ENCODE measurements at regions not wholly inside any gene's neighbourhood (a gene's known extent, or its start where the extent isn't known, plus 50 kb on each side); places are given as distances from the start of the nearest gene placed in this dataset.

GRCh38 chr21:29423099-29423870 is 124.6 kb downstream of the BACH1 start:
- TF ChIP-seq, protein P1, sequence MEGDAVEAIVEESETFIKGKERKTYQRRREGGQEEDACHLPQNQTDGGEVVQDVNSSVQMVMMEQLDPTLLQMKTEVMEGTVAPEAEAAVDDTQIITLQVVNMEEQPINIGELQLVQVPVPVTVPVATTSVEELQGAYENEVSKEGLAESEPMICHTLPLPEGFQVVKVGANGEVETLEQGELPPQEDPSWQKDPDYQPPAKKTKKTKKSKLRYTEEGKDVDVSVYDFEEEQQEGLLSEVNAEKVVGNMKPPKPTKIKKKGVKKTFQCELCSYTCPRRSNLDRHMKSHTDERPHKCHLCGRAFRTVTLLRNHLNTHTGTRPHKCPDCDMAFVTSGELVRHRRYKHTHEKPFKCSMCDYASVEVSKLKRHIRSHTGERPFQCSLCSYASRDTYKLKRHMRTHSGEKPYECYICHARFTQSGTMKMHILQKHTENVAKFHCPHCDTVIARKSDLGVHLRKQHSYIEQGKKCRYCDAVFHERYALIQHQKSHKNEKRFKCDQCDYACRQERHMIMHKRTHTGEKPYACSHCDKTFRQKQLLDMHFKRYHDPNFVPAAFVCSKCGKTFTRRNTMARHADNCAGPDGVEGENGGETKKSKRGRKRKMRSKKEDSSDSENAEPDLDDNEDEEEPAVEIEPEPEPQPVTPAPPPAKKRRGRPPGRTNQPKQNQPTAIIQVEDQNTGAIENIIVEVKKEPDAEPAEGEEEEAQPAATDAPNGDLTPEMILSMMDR (IDR thresholded peaks at IDR 0.05), result no peak
- TF ChIP-seq, protein P2, sequence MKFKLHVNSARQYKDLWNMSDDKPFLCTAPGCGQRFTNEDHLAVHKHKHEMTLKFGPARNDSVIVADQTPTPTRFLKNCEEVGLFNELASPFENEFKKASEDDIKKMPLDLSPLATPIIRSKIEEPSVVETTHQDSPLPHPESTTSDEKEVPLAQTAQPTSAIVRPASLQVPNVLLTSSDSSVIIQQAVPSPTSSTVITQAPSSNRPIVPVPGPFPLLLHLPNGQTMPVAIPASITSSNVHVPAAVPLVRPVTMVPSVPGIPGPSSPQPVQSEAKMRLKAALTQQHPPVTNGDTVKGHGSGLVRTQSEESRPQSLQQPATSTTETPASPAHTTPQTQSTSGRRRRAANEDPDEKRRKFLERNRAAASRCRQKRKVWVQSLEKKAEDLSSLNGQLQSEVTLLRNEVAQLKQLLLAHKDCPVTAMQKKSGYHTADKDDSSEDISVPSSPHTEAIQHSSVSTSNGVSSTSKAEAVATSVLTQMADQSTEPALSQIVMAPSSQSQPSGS (CRISPR knock-in tag; IDR thresholded peaks at IDR 0.05; ENCODE audit: borderline replicate concordance, low read depth), result no peak
- TF ChIP-seq RELA (CRISPR knock-in tag; IDR thresholded peaks at IDR 0.05; ENCODE audit: borderline replicate concordance) (no peak), ZNF232 (CRISPR knock-in tag; IDR thresholded peaks at IDR 0.05) (no peak), MAX (CRISPR knock-in tag; IDR thresholded peaks at IDR 0.05) (no peak), ETV6 (CRISPR knock-in tag; IDR thresholded peaks at IDR 0.05) (no peak), ZNF281 (CRISPR knock-in tag; IDR thresholded peaks at IDR 0.05) (no peak)
- TF ChIP-seq, protein P3, sequence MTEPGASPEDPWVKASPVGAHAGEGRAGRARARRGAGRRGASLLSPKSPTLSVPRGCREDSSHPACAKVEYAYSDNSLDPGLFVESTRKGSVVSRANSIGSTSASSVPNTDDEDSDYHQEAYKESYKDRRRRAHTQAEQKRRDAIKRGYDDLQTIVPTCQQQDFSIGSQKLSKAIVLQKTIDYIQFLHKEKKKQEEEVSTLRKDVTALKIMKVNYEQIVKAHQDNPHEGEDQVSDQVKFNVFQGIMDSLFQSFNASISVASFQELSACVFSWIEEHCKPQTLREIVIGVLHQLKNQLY (CRISPR knock-in tag; IDR thresholded peaks at IDR 0.05), result no peak
- TF ChIP-seq, protein P4, sequence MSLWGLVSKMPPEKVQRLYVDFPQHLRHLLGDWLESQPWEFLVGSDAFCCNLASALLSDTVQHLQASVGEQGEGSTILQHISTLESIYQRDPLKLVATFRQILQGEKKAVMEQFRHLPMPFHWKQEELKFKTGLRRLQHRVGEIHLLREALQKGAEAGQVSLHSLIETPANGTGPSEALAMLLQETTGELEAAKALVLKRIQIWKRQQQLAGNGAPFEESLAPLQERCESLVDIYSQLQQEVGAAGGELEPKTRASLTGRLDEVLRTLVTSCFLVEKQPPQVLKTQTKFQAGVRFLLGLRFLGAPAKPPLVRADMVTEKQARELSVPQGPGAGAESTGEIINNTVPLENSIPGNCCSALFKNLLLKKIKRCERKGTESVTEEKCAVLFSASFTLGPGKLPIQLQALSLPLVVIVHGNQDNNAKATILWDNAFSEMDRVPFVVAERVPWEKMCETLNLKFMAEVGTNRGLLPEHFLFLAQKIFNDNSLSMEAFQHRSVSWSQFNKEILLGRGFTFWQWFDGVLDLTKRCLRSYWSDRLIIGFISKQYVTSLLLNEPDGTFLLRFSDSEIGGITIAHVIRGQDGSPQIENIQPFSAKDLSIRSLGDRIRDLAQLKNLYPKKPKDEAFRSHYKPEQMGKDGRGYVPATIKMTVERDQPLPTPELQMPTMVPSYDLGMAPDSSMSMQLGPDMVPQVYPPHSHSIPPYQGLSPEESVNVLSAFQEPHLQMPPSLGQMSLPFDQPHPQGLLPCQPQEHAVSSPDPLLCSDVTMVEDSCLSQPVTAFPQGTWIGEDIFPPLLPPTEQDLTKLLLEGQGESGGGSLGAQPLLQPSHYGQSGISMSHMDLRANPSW (CRISPR knock-in tag; conservative IDR thresholded peaks at IDR 0.05; ENCODE audit: low read depth), result no peak

Measured in WTC11 (cell line).